ENCODE measurements at regions not wholly inside any gene's neighbourhood (a gene's known extent, or its start where the extent isn't known, plus 50 kb on each side); places are given as distances from the start of the nearest gene placed in this dataset.

DNA sequence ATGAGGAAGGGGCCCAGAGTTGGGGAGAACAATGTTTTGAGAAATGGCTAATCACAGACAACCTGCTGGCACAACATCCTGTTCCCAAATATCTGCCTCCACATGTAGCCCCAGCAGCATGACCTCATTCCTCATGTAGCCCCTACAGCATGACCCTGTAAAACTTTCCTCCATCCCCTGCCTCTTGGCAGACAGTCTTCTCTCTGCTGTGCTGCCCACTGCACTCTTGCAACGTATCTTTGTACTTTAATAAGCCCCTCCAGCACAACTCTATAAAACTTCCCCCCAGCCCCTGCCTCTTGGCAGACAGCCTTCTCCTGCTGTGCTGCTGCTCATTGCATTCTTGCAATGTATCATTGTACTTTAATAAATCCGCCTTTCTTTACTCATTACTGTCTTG lies 278.8 kb downstream of the HDGFL1 start:
- no peak overlapping the region for H3K4me3 Mint-ChIP-seq
- no peak for DNase-seq
- no peaks in the 10 kb centered on the region for H3K4me1 Mint-ChIP-seq
- peaks cover 4% of the 10 kb centered on the region for H3K27me3 Mint-ChIP-seq (ENCODE audit: low read depth, poor library complexity)
- TF ChIP-seq, protein P1, sequence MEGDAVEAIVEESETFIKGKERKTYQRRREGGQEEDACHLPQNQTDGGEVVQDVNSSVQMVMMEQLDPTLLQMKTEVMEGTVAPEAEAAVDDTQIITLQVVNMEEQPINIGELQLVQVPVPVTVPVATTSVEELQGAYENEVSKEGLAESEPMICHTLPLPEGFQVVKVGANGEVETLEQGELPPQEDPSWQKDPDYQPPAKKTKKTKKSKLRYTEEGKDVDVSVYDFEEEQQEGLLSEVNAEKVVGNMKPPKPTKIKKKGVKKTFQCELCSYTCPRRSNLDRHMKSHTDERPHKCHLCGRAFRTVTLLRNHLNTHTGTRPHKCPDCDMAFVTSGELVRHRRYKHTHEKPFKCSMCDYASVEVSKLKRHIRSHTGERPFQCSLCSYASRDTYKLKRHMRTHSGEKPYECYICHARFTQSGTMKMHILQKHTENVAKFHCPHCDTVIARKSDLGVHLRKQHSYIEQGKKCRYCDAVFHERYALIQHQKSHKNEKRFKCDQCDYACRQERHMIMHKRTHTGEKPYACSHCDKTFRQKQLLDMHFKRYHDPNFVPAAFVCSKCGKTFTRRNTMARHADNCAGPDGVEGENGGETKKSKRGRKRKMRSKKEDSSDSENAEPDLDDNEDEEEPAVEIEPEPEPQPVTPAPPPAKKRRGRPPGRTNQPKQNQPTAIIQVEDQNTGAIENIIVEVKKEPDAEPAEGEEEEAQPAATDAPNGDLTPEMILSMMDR (IDR thresholded peaks at IDR 0.05): no peak
- H3K27ac Mint-ChIP-seq: no peak overlapping the region
- no peaks in the 10 kb centered on the region for H3K36me3 Mint-ChIP-seq (ENCODE audit: low read depth)
- H3K9me3 Mint-ChIP-seq: peaks cover 13% of the 10 kb centered on the region

- H3K27me3 Mint-ChIP-seq (ENCODE audit: low read depth, poor library complexity): peaks cover 4% of the 10 kb centered on the region
- H3K27ac Mint-ChIP-seq: no peak overlapping the region
- H3K9me3 Mint-ChIP-seq: peaks cover 13% of the 10 kb centered on the region
- no peak overlapping the region for H3K4me3 Mint-ChIP-seq
- TF ChIP-seq, protein P1 (IDR thresholded peaks at IDR 0.05): no peak
- no peak for DNase-seq
- no peaks in the 10 kb centered on the region for H3K4me1 Mint-ChIP-seq
- no peaks in the 10 kb centered on the region for H3K36me3 Mint-ChIP-seq (ENCODE audit: low read depth)
Observed at GRCh38 chr6:22849921-22850320, 280.6 kb downstream of the HDGFL1 start.

GRCh38 chr6:22852101-22852500 lies 282.7 kb downstream of the HDGFL1 start:
- H3K4me1 Mint-ChIP-seq: no peaks in the 10 kb centered on the region
- TF ChIP-seq, protein P1 (IDR thresholded peaks at IDR 0.05): no peak
- peaks cover 13% of the 10 kb centered on the region for H3K9me3 Mint-ChIP-seq
- H3K36me3 Mint-ChIP-seq (ENCODE audit: low read depth): no peaks in the 10 kb centered on the region
- H3K27ac Mint-ChIP-seq: no peak overlapping the region
- H3K27me3 Mint-ChIP-seq (ENCODE audit: low read depth, poor library complexity): peaks cover 3% of the 10 kb centered on the region
- H3K4me3 Mint-ChIP-seq: no peak overlapping the region
- no peak for DNase-seq

- no peak for DNase-seq
- no peak overlapping the region for H3K27ac Mint-ChIP-seq
- peaks cover 21% of the 10 kb centered on the region for H3K9me3 Mint-ChIP-seq
- TF ChIP-seq, protein P1 (IDR thresholded peaks at IDR 0.05): no peak
- peaks cover 10% of the 10 kb centered on the region for H3K4me1 Mint-ChIP-seq
- H3K27me3 Mint-ChIP-seq (ENCODE audit: low read depth, poor library complexity): no peaks in the 10 kb centered on the region
- no peaks in the 10 kb centered on the region for H3K36me3 Mint-ChIP-seq (ENCODE audit: low read depth)
- H3K4me3 Mint-ChIP-seq: no peak overlapping the region
Observed at GRCh38 chr6:22873513-22874136, 304.3 kb downstream of the HDGFL1 start.

DNA sequence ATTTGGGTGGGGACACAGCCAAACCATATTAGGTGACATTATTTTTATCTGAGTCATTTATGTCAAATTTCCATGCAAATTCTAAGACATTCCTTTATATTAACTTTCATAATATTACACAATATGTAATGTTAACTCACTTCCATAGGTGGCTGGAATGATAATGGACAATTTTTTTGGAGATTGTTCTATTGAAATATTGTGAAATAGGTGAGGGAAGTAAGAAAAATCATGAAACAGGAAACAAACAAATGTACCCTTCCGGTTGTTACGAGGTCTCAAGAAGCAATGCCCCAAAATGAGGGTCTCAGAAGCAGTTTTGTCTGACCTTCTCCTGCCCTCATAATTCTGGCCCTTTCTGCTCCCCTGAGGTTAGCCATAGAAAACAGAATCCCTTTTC lies 306.5 kb downstream of the HDGFL1 start:
- TF ChIP-seq, protein P1 (IDR thresholded peaks at IDR 0.05): no peak
- no peak overlapping the region for H3K27ac Mint-ChIP-seq
- DNase-seq: no peak
- no peak overlapping the region for H3K4me3 Mint-ChIP-seq
- peaks cover 15% of the 10 kb centered on the region for H3K9me3 Mint-ChIP-seq
- H3K36me3 Mint-ChIP-seq (ENCODE audit: low read depth): no peaks in the 10 kb centered on the region
- peaks cover 17% of the 10 kb centered on the region for H3K4me1 Mint-ChIP-seq
- no peaks in the 10 kb centered on the region for H3K27me3 Mint-ChIP-seq (ENCODE audit: low read depth, poor library complexity)

- Mint-ChIP-seq H3K9me3 (peaks cover 15% of the 10 kb centered on the region), H3K4me3 (no peak overlapping the region), H3K36me3 (ENCODE audit: low read depth) (no peaks in the 10 kb centered on the region), H3K27ac (no peak overlapping the region), H3K27me3 (ENCODE audit: low read depth, poor library complexity) (no peaks in the 10 kb centered on the region), H3K4me1 (peaks cover 36% of the 10 kb centered on the region)
- TF ChIP-seq, protein P1 (IDR thresholded peaks at IDR 0.05): no peak
- no peak for DNase-seq
Observed at GRCh38 chr6:22878324-22878701, 308.9 kb downstream of the HDGFL1 start.

Measured in nephron progenitor cell (in vitro differentiated cells).